GM12892 (cell line): ENCODE measurements at regions not wholly inside any gene's neighbourhood (a gene's known extent, or its start where the extent isn't known, plus 50 kb on each side); places are given as distances from the start of the nearest gene placed in this dataset.

Experiments used
- POLR2A ChIP-seq: IDR thresholded peaks from 2 replicates; pipeline ENCODE4 v1.6.1; 2011; ENCODE audit warnings: low read depth, low read length, control low read depth
- POLR2AphosphoS5 ChIP-seq: IDR thresholded peaks from 2 replicates; pipeline ENCODE4 v1.6.1; 2011; ENCODE audit warnings: low read depth, low read length, control low read depth
- TAF1 ChIP-seq: IDR thresholded peaks from 2 replicates; pipeline ENCODE4 v1.6.1; 2011; ENCODE audit warnings: low read depth, mild to moderate bottlenecking, control low read depth, low read length, borderline replicate concordance

GRCh38 chr2:13218205-13218604 lies 501.5 kb downstream of the TRIB2 start:
- TF ChIP-seq POLR2A (no peak), POLR2AphosphoS5 (no peak), TAF1 (no peak)
